ENCODE measurements at regions not wholly inside any gene's neighbourhood (a gene's known extent, or its start where the extent isn't known, plus 50 kb on each side); places are given as distances from the start of the nearest gene placed in this dataset.
"Not testable (repeated sequence)": the region's sequence is repeated elsewhere in the genome, so short reads cannot be mapped to it uniquely, and the experiment has no call there.

DNA sequence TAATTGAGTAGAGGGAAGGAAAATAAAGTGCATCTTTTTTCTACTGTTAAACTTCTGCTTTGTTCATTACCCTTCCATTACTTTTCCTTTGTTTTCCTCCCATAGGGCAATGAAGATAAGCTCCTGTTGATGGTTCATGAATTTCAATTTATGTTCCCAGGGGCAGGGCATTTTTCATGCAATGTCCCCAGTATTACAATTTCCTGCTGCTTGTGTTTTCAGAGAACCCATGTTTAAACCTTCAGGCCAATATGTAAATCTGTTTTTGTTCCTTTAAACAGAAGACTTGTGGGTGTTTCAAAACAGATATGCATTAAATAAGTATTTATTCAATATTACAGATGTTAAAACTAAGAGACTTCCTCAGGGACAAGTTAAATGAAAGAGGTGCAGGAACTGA is 834.5 kb downstream of the ZPLD1 start:
- H3K27ac ChIP-seq (ENCODE audit: low read depth in 2 of 2, low read length in 2 of 2): no peak overlapping the region
- H3K27me3 ChIP-seq (ENCODE audit: control insufficient read depth, insufficient read depth, low read length): no peaks in the 10 kb centered on the region
- H3K4me3 ChIP-seq (ENCODE audit: low read length in 3 of 3): no peak overlapping the region
- DNase-seq: no peak
- H3K36me3 ChIP-seq (ENCODE audit: control insufficient read depth in 2 of 3, insufficient read depth in 3 of 3, low read length in 3 of 3): no peaks in the 10 kb centered on the region
- no peaks in the 10 kb centered on the region for H3K4me1 ChIP-seq (ENCODE audit: control insufficient read depth in 2 of 3, insufficient read depth in 2 of 3, low read depth in 1 of 3, low read length in 3 of 3)
- FAIRE-seq: no peak
- peaks cover 0 to 9% (median 0%) of the 10 kb centered on the region in 3 donors for H3K9me3 ChIP-seq (ENCODE audit: control insufficient read depth in 2 of 3, insufficient read depth in 1 of 3, low read length in 3 of 3)
- H3K9ac ChIP-seq (ENCODE audit: low read length in 3 of 3): no peak overlapping the region
- TF ChIP-seq CTCF (IDR thresholded peaks at IDR 0.05; ENCODE audit: borderline replicate concordance, extremely low read depth, insufficient read depth): no peak
- intact Hi-C loops (cut with DNase I): no loop called here

DNA sequence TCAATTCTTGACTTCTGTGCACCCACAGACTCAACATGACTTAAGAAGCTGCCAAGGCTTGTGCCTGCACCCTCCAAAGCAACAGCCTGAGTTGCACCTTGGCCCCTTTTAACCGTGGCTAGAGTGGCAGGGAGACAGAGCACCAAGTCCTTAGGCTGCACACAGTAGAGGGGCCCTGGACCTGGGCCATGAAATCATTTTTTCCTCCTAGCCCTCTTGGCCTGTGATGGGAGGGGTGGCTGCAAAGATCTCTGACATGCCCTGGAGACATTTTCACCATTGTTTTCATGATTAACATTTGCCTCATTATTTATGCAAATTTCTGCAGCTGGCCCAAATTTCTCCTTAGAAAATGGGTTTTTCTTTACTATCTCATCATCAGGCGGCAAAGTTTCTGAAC is 836.8 kb downstream of the ZPLD1 start:
- Histone ChIP-seq H3K9ac (ENCODE audit: low read length in 3 of 3) (no peak overlapping the region), H3K27ac (ENCODE audit: low read depth in 2 of 2, low read length in 2 of 2) (no peak overlapping the region), H3K4me1 (ENCODE audit: control insufficient read depth in 2 of 3, insufficient read depth in 2 of 3, low read depth in 1 of 3, low read length in 3 of 3) (no peaks in the 10 kb centered on the region), H3K36me3 (ENCODE audit: control insufficient read depth in 2 of 3, insufficient read depth in 3 of 3, low read length in 3 of 3) (no peaks in the 10 kb centered on the region), H3K4me3 (ENCODE audit: low read length in 3 of 3) (no peak overlapping the region), H3K27me3 (ENCODE audit: control insufficient read depth, insufficient read depth, low read length) (no peaks in the 10 kb centered on the region), H3K9me3 (ENCODE audit: control insufficient read depth in 2 of 3, insufficient read depth in 1 of 3, low read length in 3 of 3) (peaks cover 0 to 9% (median 0%) of the 10 kb centered on the region in 3 donors)
- no peak for DNase-seq
- intact Hi-C loops (cut with DNase I): no loop called here
- no peak for TF ChIP-seq CTCF (IDR thresholded peaks at IDR 0.05; ENCODE audit: borderline replicate concordance, extremely low read depth, insufficient read depth)
- FAIRE-seq: no peak

DNA sequence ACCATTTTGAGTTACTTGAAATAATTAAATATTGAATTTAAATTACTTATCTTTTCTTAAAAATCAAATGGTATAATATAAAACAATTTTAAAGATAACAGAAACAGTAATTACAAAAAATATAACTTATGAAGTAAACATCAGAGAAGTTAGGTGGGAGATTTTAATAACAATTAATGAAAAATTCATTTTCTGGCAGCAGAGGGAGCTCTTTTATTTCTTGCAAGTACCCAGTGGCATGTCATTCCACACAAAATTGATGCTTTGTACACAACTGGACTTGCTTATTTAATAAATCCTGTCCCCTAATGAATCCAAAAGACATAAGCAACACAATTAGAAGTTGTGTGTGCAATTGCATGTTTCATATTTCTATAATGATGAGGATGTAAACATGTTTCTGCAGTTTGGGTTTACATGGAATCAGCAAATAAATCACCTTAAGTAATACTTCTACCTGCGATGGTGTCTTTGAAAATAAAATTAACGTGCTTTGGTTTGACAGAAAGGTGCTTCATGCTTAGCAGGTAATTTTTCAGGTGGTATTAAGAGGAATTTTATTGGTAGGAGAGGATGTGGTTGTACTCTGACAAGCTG is 861.3 kb downstream of the ZPLD1 start:
- H3K4me3 ChIP-seq (ENCODE audit: low read length in 3 of 3): no peak overlapping the region
- no peaks in the 10 kb centered on the region for H3K9me3 ChIP-seq (ENCODE audit: control insufficient read depth in 2 of 3, insufficient read depth in 1 of 3, low read length in 3 of 3)
- no peak for TF ChIP-seq CTCF (IDR thresholded peaks at IDR 0.05; ENCODE audit: borderline replicate concordance, extremely low read depth, insufficient read depth)
- peak in 2 of 5 donors; percentile 48 to 59 for DNase-seq
- no peak overlapping the region for H3K27ac ChIP-seq (ENCODE audit: low read depth in 2 of 2, low read length in 2 of 2)
- intact Hi-C loops (cut with DNase I): no loop called here
- no peak overlapping the region for H3K9ac ChIP-seq (ENCODE audit: low read length in 3 of 3)
- no peaks in the 10 kb centered on the region for H3K4me1 ChIP-seq (ENCODE audit: control insufficient read depth in 2 of 3, insufficient read depth in 2 of 3, low read depth in 1 of 3, low read length in 3 of 3)
- peak; percentile 87 for FAIRE-seq
- H3K36me3 ChIP-seq (ENCODE audit: control insufficient read depth in 2 of 3, insufficient read depth in 3 of 3, low read length in 3 of 3): no peaks in the 10 kb centered on the region
- no peaks in the 10 kb centered on the region for H3K27me3 ChIP-seq (ENCODE audit: control insufficient read depth, insufficient read depth, low read length)

DNA sequence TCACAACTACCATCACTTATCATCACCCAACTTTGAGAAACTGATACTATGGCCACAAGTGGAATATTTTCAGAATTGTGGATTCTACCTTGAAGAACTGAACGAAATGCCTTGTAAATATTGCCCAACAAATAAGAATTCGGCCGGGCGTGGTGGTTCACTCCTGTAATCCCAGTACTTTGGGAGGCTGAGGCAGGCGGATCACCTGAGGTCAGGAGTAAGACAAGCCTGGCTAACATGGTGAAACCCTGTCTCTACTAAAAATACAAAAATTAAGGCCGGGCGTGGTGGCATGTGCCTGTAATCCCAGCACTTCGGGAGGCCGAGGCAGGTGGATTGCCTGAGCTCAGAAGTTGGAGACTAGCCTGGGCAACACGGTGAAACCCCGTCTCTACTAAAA is 862.7 kb downstream of the ZPLD1 start:
- H3K9ac ChIP-seq (ENCODE audit: low read length in 3 of 3); H3K36me3 ChIP-seq (ENCODE audit: control insufficient read depth in 2 of 3, insufficient read depth in 3 of 3, low read length in 3 of 3); H3K27me3 ChIP-seq (ENCODE audit: control insufficient read depth, insufficient read depth, low read length); H3K9me3 ChIP-seq (ENCODE audit: control insufficient read depth in 2 of 3, insufficient read depth in 1 of 3, low read length in 3 of 3); H3K4me1 ChIP-seq (ENCODE audit: control insufficient read depth in 2 of 3, insufficient read depth in 2 of 3, low read depth in 1 of 3, low read length in 3 of 3); H3K27ac ChIP-seq (ENCODE audit: low read depth in 2 of 2, low read length in 2 of 2); intact Hi-C loops (cut with DNase I); H3K4me3 ChIP-seq (ENCODE audit: low read length in 3 of 3); FAIRE-seq: not testable (repeated sequence)
- peak in 1 of 5 donors; percentile 20 for DNase-seq
